Right lobe of liver (tissue), 6 donors: ENCODE measurements at regions not wholly inside any gene's neighbourhood (a gene's known extent, or its start where the extent isn't known, plus 50 kb on each side); places are given as distances from the start of the nearest gene placed in this dataset.
A peak's percentile ranks its signal among the peaks of the same experiment; 100 is the strongest.

ENCODE experiments used
- ATAC-seq, 4 donors: fragments of 200-7000 bp; cut with Tn5 transposase; one replicate each; pipeline ENCODE4 v1.9.1; 2020; ENCODE audit warnings: mild to moderate bottlenecking in 4 of 4, moderate library complexity in 4 of 4
- DNase-seq, 3 donors: peaks; one replicate each; pipeline ENCODE4 v3.0.0-alpha.2; 2020
- H3K27ac ChIP-seq, 3 donors: fragments of 200-600 bp; one replicate each; pipeline ENCODE4 v1.8.0; 2022
- H3K27me3 ChIP-seq, 2 donors: fragments of 200-600 bp; one replicate each; pipeline ENCODE4 v1.8.0; 2022
- H3K36me3 ChIP-seq, 4 donors: fragments of 200-600 bp; sonication (generic) in 1 of 4; one replicate each; pipeline versions ENCODE4 v1.5.1 to v1.8.0; 2017 to 2022; ENCODE audit warnings: control low read depth in 1 of 4
- H3K4me1 ChIP-seq, 4 donors: fragments of 200-600 bp; sonication (generic) in 1 of 4; one replicate each; pipeline versions ENCODE4 v1.5.1 to v1.8.0; 2017 to 2022; ENCODE audit warnings: control low read depth in 1 of 4
- H3K4me3 ChIP-seq, 3 donors: fragments of 200-600 bp; one replicate each; pipeline ENCODE4 v1.8.0; 2022
- H3K9me3 ChIP-seq, 4 donors: fragments of 200-600 bp; sonication (generic) in 1 of 4; one replicate each; pipeline versions ENCODE4 v1.5.1 to v1.8.0; 2017 to 2022; ENCODE audit warnings: control low read depth in 1 of 4
- POLR2A ChIP-seq: fragments of 450-650 bp; IDR thresholded peaks from one replicate; pipeline ENCODE4 v1.6.1; 2017; ENCODE audit warnings: antibody characterized with exemption, mild to moderate bottlenecking
- WGBS: methylation state at CpG from one replicate; pipeline ENCODE4 v1.1.6; 2018; ENCODE audit warnings: low coverage, low lambda C conversion rate; ENCODE audit not compliant: insufficient coverage; ENCODE audit errors: missing lambda C conversion rate; 5-methylcytosine and 5-hydroxymethylcytosine counted together
- intact Hi-C, 2 donors: fragments of 100-400 bp; cut with DNase I; formaldehyde crosslinking; loops; one replicate each; pipeline versions ENCODE4 v1.11.2 to v1.14.1; 2022
- TF ChIP-seq, protein P1 (sequence below), 4 donors: fragments of 200-600 bp in 3 of 4; fragments of 450-650 bp in 1 of 4; IDR thresholded peaks; one replicate each; pipeline versions ENCODE4 v1.5.1 to v1.8.0; 2016 to 2022; ENCODE audit warnings: antibody characterized with exemption in 4 of 4, mild to moderate bottlenecking in 2 of 4
- donor health status: DM: no; HTN: yes; CAD: no.
- donor health status: DM: no; HTN: no; CAD: no.
- donor health status: DM: no; HTN: no; CAD: no.
- donor health status: DM: no; HTN: yes; CAD: no.
- donor health status: DM: no; HTN: yes; CAD: no.

DNA sequence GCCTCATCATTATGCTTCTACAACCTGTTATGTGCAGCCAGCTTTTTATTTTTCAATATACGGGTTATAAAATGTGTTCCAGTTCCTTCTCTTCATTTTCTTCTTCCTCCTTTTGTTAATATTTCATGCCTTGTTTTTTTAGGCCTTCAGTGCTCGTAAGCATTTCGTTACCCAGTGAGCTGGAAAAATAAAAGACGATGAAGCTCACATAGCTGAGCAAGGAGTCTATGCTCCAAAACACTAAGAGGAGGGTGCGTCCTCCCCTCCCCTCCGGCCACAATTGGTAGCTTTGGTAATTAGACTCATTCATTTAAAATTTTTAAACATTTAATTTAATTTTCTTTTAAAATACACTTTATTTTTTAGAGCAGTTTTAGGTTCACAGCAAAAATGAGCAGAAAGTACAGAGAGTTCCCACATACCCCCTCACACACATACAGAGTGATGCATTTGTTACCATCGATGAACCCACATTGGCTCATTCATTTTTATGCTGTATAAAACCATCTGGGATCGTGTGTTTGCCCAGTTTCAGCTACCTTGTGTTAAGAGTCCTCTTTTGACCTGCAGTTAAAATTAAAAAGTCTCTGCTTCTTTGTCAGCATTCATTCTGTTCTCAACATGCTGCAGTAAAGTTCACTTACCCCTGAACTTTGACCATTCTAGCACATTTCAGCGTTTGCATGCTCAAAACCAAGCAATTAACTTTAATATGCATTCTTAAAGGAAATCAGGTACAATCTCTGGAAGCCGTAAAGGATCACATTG is 223.9 kb downstream of the LACC1 start:
- ATAC-seq = peak in 3 of 4 donors; percentile 12 to 20 (median 16)
- Histone ChIP-seq H3K36me3 (no peaks in the 10 kb centered on the region), H3K9me3 (no peaks in the 10 kb centered on the region), H3K27me3 (no peaks in the 10 kb centered on the region), H3K4me3 (no peak overlapping the region), H3K4me1 (peaks cover 0 to 53% (median 25%) of the 10 kb centered on the region in 4 donors), H3K27ac (peak overlapping the region in 2 of 3 donors; percentile 19 to 47)
- intact Hi-C loops = no loop called here
- DNase-seq = no peak
- WGBS = 64% methylated on average over 10 of the region's 10 CpGs
- TF ChIP-seq, protein P1, sequence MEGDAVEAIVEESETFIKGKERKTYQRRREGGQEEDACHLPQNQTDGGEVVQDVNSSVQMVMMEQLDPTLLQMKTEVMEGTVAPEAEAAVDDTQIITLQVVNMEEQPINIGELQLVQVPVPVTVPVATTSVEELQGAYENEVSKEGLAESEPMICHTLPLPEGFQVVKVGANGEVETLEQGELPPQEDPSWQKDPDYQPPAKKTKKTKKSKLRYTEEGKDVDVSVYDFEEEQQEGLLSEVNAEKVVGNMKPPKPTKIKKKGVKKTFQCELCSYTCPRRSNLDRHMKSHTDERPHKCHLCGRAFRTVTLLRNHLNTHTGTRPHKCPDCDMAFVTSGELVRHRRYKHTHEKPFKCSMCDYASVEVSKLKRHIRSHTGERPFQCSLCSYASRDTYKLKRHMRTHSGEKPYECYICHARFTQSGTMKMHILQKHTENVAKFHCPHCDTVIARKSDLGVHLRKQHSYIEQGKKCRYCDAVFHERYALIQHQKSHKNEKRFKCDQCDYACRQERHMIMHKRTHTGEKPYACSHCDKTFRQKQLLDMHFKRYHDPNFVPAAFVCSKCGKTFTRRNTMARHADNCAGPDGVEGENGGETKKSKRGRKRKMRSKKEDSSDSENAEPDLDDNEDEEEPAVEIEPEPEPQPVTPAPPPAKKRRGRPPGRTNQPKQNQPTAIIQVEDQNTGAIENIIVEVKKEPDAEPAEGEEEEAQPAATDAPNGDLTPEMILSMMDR (IDR thresholded peaks at IDR 0.05) = no peak
- TF ChIP-seq POLR2A = no peak

DNA sequence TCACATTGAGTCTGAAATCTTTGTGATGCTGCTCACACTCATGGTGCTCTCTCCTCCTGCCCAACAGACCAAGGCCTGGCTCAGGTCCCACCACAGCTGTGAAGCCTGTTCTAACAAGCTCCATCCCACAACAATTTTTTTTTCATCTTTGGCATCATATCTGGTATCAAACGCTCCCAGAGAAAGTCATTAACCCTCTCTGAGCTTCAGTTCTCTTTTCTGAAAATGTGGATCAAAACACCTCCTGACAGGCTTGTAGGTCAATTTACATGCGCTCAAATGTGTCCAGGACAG is 224.4 kb downstream of the LACC1 start:
- DNase-seq (no peak), ATAC-seq (no peak)
- Histone ChIP-seq H3K27ac (peak overlapping the region in 2 of 3 donors; percentile 19 to 47), H3K4me1 (peaks cover 0 to 59% (median 27%) of the 10 kb centered on the region in 4 donors), H3K4me3 (no peak overlapping the region), H3K27me3 (no peaks in the 10 kb centered on the region), H3K36me3 (no peaks in the 10 kb centered on the region), H3K9me3 (no peaks in the 10 kb centered on the region)
- WGBS = 46% methylated on average over 2 of the region's 2 CpGs
- TF ChIP-seq, protein P1 (IDR thresholded peaks at IDR 0.05) = no peak
- no peak for TF ChIP-seq POLR2A
- intact Hi-C loops = no loop called here

DNA sequence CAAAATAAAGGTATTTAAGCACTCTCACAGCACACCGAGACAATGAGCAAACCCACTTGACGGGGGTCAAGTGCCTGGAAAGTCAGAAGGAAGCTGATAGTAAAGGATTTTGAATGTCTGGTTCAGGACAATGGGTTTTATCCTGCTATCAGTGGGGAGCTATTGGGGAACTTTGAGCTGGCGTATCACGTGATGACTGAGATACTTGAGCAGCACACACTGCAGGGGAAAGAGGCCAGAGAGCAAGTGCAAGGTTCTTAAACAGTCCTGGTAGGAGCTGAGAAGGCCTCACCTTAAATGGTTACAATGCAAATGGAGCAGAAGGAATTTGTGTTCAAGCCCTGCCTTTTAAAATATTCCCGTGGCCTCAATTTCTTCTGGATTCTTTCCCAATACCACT is 225.3 kb downstream of the LACC1 start:
- peaks cover 0 to 61% (median 28%) of the 10 kb centered on the region in 4 donors for H3K4me1 ChIP-seq
- H3K9me3 ChIP-seq = no peaks in the 10 kb centered on the region
- intact Hi-C loops = no loop called here
- DNase-seq = no peak
- 75% methylated on average over 5 of the region's 5 CpGs for WGBS
- no peaks in the 10 kb centered on the region for H3K36me3 ChIP-seq
- ATAC-seq = no peak
- no peaks in the 10 kb centered on the region for H3K27me3 ChIP-seq
- no peak overlapping the region for H3K4me3 ChIP-seq
- no peak overlapping the region for H3K27ac ChIP-seq
- TF ChIP-seq, protein P1 (IDR thresholded peaks at IDR 0.05) = no peak
- no peak for TF ChIP-seq POLR2A

DNA sequence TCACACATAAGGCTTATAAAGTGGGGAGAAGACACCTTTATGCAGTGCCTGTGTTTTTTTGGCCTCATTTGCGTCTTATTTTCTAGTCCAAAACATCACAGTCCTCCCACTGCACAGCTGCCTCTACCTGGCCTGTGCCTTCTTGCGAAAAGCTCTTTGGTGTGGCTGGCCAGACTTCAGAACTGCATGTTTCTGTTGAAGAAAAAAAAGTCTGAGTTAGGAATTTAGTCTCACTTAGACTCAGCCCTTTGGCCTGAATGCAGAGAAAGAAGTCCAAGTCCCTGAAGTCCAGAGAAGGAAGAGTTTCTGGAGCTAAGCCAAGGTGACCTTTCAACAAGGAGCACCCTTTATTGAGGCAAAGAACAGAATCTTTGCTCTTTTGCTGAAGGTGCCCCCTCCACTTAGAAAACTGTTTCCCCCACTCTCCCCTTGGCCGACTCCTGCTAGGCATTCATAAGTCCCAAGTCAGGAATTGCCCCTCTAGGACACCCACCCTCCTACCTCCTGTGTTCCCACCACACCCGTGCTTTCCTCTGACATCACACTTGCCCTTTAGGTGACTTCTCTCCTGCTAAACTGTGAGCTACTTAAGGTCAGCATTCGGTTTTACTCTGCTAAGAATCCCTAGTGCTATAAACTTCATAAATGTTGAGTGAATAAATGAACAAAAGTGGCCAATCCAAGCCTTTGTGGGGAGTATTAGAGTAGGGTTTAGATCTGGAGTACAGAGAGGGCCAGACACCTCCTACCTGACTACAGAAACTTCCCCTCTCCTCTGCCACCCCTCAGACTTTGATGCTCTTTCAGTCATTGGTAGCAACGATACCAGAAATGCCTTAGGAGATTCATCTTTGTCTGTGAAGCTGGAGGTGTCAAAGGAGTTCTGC is 226.8 kb downstream of the LACC1 start:
- 52% methylated on average over 5 of the region's 6 CpGs for WGBS
- Histone ChIP-seq H3K36me3 (no peaks in the 10 kb centered on the region), H3K4me3 (no peak overlapping the region), H3K27me3 (no peaks in the 10 kb centered on the region), H3K9me3 (no peaks in the 10 kb centered on the region), H3K4me1 (peaks cover 0 to 61% (median 28%) of the 10 kb centered on the region in 4 donors), H3K27ac (peak overlapping the region; percentile 60 to 82 (median 68))
- DNase-seq (no peak), ATAC-seq (no peak)
- no peak for TF ChIP-seq POLR2A
- TF ChIP-seq, protein P1 (IDR thresholded peaks at IDR 0.05) = no peak
- intact Hi-C loops = no loop called here
